Type B pancreatic cell (in vitro differentiated cells): ENCODE measurements at regions not wholly inside any gene's neighbourhood (a gene's known extent, or its start where the extent isn't known, plus 50 kb on each side); places are given as distances from the start of the nearest gene placed in this dataset.

Source experiments
- DNase-seq: peaks from one replicate; pipeline ENCODE4 v3.0.0; 2021; ENCODE audit warnings: mixed read lengths; ENCODE audit not compliant: unreplicated experiment; ENCODE audit errors: extremely low spot score
- H3K27ac Mint-ChIP-seq: 2 replicates; pipeline ENCODE4 v1.8.0; 2021; ENCODE audit warnings: mild to moderate bottlenecking, mixed read lengths
- H3K27me3 Mint-ChIP-seq: 2 replicates; pipeline ENCODE4 v1.8.0; 2021; ENCODE audit warnings: mixed read lengths
- H3K36me3 Mint-ChIP-seq: 2 replicates; pipeline ENCODE4 v1.8.0; 2021; ENCODE audit warnings: mixed read lengths
- H3K4me1 Mint-ChIP-seq: one replicate; pipeline ENCODE4 v1.8.0; 2021; ENCODE audit warnings: mixed read lengths; ENCODE audit not compliant: unreplicated experiment
- H3K4me3 Mint-ChIP-seq: 2 replicates; pipeline ENCODE4 v1.8.0; 2021; ENCODE audit warnings: mild to moderate bottlenecking, mixed read lengths
- H3K9me3 Mint-ChIP-seq: 2 replicates; pipeline ENCODE4 v1.8.0; 2021; ENCODE audit warnings: mixed read lengths
- CTCF ChIP-seq: fragments of 200-600 bp; sonication (generic); conservative IDR thresholded peaks from 2 replicates; pipeline ENCODE4 v1.5.0; 2021; ENCODE audit warnings: antibody characterized with exemption, mild to moderate bottlenecking

GRCh38 chr3:68007621-68008226 is 353.3 kb upstream of the SUCLG2 start:
- Mint-ChIP-seq H3K9me3 (no peaks in the 10 kb centered on the region), H3K36me3 (no peaks in the 10 kb centered on the region), H3K27ac (no peak overlapping the region), H3K4me1 (peaks cover 4% of the 10 kb centered on the region), H3K27me3 (peaks cover 67% of the 10 kb centered on the region), H3K4me3 (peak overlapping the region; percentile 76)
- TF ChIP-seq CTCF: peak; percentile 72
- no peak for DNase-seq

- Mint-ChIP-seq H3K36me3 (no peaks in the 10 kb centered on the region), H3K27me3 (peaks cover 67% of the 10 kb centered on the region), H3K27ac (no peak overlapping the region), H3K4me1 (peaks cover 4% of the 10 kb centered on the region), H3K9me3 (no peaks in the 10 kb centered on the region), H3K4me3 (peak overlapping the region; percentile 79)
- TF ChIP-seq CTCF: no peak
- DNase-seq: no peak
Measured at GRCh38 chr3:68006646-68007045, 352.2 kb upstream of the SUCLG2 start.

- Mint-ChIP-seq H3K27me3 (peaks cover 53% of the 10 kb centered on the region), H3K4me3 (peak overlapping the region; percentile 53), H3K27ac (no peak overlapping the region), H3K4me1 (peaks cover 4% of the 10 kb centered on the region), H3K36me3 (no peaks in the 10 kb centered on the region), H3K9me3 (peaks cover 6% of the 10 kb centered on the region)
- DNase-seq: no peak
- TF ChIP-seq CTCF: no peak
Measured at GRCh38 chr3:68004091-68004490, 349.7 kb upstream of the SUCLG2 start.

GRCh38 chr3:67998281-67998680 is 343.9 kb upstream of the SUCLG2 start:
- Mint-ChIP-seq H3K4me3 (no peak overlapping the region), H3K36me3 (no peaks in the 10 kb centered on the region), H3K27me3 (peaks cover 6% of the 10 kb centered on the region), H3K9me3 (peaks cover 6% of the 10 kb centered on the region), H3K27ac (no peak overlapping the region), H3K4me1 (no peaks in the 10 kb centered on the region)
- DNase-seq: no peak
- no peak for TF ChIP-seq CTCF

GRCh38 chr3:67995206-67995605 is 340.8 kb upstream of the SUCLG2 start:
- Mint-ChIP-seq H3K27me3 (peaks cover 3% of the 10 kb centered on the region), H3K9me3 (no peaks in the 10 kb centered on the region), H3K36me3 (no peaks in the 10 kb centered on the region), H3K27ac (no peak overlapping the region), H3K4me1 (no peaks in the 10 kb centered on the region), H3K4me3 (no peak overlapping the region)
- no peak for DNase-seq
- no peak for TF ChIP-seq CTCF

- no peak for TF ChIP-seq CTCF
- Mint-ChIP-seq H3K9me3 (no peaks in the 10 kb centered on the region), H3K4me3 (no peak overlapping the region), H3K4me1 (no peaks in the 10 kb centered on the region), H3K27me3 (no peaks in the 10 kb centered on the region), H3K27ac (no peak overlapping the region), H3K36me3 (no peaks in the 10 kb centered on the region)
- DNase-seq: no peak
Measured at GRCh38 chr3:67986706-67987105, 332.3 kb upstream of the SUCLG2 start.
